OCI-LY3 (cell line): ENCODE measurements at regions not wholly inside any gene's neighbourhood (a gene's known extent, or its start where the extent isn't known, plus 50 kb on each side); places are given as distances from the start of the nearest gene placed in this dataset.

Experiments
- H2AFZ ChIP-seq: fragments of 200-600, 300-600 bp; shearing (Covaris generic); 2 replicates; pipeline ENCODE4 v1.6.0; 2014; ENCODE audit warnings: antibody characterized with exemption, low read depth, low read length
- H3K27ac ChIP-seq: fragments of 200-600, 300-600 bp; sonication (generic); 2 replicates; pipeline ENCODE4 v1.5.1; 2014; ENCODE audit warnings: mild to moderate bottlenecking, low read length, moderate library complexity, mixed read lengths
- H3K27me3 ChIP-seq: fragments of 200-600, 300-600 bp; sonication (generic); 2 replicates; pipeline ENCODE4 v1.6.1; 2014; ENCODE audit warnings: low read depth, low read length, mixed read lengths
- H3K36me3 ChIP-seq: fragments of 200-600, 300-600 bp; sonication (generic); replicated peaks from 2 replicates; pipeline ENCODE3; 2014; ENCODE audit warnings: low read depth, low read length, mixed read lengths
- H3K4me1 ChIP-seq: fragments of 300-600, 200-600 bp; sonication (generic); 2 replicates; pipeline ENCODE4 v1.6.1; 2014; ENCODE audit warnings: low read length, mixed read lengths
- H3K4me2 ChIP-seq: fragments of 200-600, 300-600 bp; sonication (generic); 2 replicates; pipeline ENCODE4 v1.6.1; 2014; ENCODE audit warnings: low read length, mixed read lengths
- H3K4me3 ChIP-seq: fragments of 300-600, 200-600 bp; sonication (generic); 2 replicates; pipeline ENCODE4 v1.5.1; 2014; ENCODE audit warnings: antibody characterized with exemption, mild to moderate bottlenecking, low read length, moderate library complexity
- H3K79me2 ChIP-seq: fragments of 300-600, 200-600 bp; shearing (Covaris generic); 2 replicates; pipeline ENCODE4 v1.6.1; 2014; ENCODE audit warnings: mild to moderate bottlenecking, low read length, mixed read lengths
- H3K9ac ChIP-seq: fragments of 300-600, 200-600 bp; shearing (Covaris generic); 2 replicates; pipeline ENCODE4 v1.6.0; 2014; ENCODE audit warnings: mild to moderate bottlenecking, low read length, moderate library complexity
- H3K9me3 ChIP-seq: fragments of 200-600, 300-600 bp; shearing (Covaris generic); 2 replicates; pipeline ENCODE4 v1.6.1; 2014; ENCODE audit warnings: low read length, mixed read lengths; ENCODE audit not compliant: insufficient read depth
- H4K20me1 ChIP-seq: fragments of 200-600, 300-600 bp; sonication (generic); 2 replicates; pipeline ENCODE4 v1.6.1; 2016; ENCODE audit warnings: low read length, mixed read lengths; ENCODE audit not compliant: insufficient read depth
- EZH2phosphoT487 ChIP-seq: fragments of 200-600 bp; shearing (Covaris generic); IDR thresholded peaks from 2 replicates; pipeline ENCODE4 v1.6.1; 2018; ENCODE audit warnings: antibody characterized with exemption, mixed run types, low read depth
- TF ChIP-seq, protein P1 (sequence below): fragments of 200-600, 300-600 bp; sonication (generic); IDR thresholded peaks from 2 replicates; pipeline ENCODE4 v1.5.1; 2014; ENCODE audit warnings: antibody characterized with exemption, low read length, low read depth

DNA sequence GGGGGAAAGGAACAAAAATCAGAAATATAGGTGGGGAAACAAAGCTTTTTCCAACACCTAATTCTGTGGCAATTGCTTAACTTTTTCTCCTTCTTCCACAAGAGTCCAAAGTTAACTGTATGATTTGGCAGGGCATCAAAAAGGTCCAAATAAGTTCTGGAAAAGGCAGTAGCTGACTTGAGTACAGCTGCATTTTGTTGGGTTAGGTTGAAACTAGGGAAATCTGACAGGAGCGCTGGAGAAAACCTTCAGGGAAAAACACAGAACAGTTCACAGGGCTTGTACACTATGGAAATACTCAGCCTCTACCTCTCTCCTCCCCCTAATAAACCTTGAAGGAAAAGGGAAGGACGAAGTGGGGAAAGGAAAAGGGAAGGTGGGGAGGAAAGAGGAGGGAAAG is 438.6 kb downstream of the ZEB2 start:
- Histone ChIP-seq H2AFZ (no peak overlapping the region), H3K4me1 (peaks cover 13% of the 10 kb centered on the region), H3K27ac (no peak overlapping the region), H3K9me3 (no peaks in the 10 kb centered on the region), H3K36me3 (peaks cover 4% of the 10 kb centered on the region), H3K9ac (no peak overlapping the region), H4K20me1 (no peaks in the 10 kb centered on the region), H3K79me2 (no peaks in the 10 kb centered on the region), H3K4me3 (no peak overlapping the region), H3K4me2 (no peak overlapping the region), H3K27me3 (no peaks in the 10 kb centered on the region)
- TF ChIP-seq EZH2phosphoT487, result no peak
- TF ChIP-seq, protein P1, sequence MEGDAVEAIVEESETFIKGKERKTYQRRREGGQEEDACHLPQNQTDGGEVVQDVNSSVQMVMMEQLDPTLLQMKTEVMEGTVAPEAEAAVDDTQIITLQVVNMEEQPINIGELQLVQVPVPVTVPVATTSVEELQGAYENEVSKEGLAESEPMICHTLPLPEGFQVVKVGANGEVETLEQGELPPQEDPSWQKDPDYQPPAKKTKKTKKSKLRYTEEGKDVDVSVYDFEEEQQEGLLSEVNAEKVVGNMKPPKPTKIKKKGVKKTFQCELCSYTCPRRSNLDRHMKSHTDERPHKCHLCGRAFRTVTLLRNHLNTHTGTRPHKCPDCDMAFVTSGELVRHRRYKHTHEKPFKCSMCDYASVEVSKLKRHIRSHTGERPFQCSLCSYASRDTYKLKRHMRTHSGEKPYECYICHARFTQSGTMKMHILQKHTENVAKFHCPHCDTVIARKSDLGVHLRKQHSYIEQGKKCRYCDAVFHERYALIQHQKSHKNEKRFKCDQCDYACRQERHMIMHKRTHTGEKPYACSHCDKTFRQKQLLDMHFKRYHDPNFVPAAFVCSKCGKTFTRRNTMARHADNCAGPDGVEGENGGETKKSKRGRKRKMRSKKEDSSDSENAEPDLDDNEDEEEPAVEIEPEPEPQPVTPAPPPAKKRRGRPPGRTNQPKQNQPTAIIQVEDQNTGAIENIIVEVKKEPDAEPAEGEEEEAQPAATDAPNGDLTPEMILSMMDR, result no peak

DNA sequence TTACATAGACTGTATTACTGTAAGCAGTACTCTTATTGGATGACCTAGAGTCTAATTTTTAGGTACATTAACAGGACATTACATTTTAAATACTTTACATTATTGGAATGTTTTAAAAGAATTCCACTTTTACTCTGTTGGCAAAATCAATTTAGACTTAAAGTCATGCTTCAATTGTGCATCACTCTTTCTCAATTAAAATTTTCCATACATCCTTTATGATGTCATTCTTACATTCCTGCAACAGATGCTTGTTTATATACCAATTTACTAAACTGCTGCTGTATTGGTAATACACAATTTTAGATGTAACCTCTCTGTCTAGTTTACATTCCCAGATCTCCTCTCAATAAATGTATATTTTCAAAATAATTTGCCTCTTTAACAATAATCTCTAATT is 440.1 kb downstream of the ZEB2 start:
- peaks cover 13% of the 10 kb centered on the region for H3K4me1 ChIP-seq
- no peak overlapping the region for H3K27ac ChIP-seq

DNA sequence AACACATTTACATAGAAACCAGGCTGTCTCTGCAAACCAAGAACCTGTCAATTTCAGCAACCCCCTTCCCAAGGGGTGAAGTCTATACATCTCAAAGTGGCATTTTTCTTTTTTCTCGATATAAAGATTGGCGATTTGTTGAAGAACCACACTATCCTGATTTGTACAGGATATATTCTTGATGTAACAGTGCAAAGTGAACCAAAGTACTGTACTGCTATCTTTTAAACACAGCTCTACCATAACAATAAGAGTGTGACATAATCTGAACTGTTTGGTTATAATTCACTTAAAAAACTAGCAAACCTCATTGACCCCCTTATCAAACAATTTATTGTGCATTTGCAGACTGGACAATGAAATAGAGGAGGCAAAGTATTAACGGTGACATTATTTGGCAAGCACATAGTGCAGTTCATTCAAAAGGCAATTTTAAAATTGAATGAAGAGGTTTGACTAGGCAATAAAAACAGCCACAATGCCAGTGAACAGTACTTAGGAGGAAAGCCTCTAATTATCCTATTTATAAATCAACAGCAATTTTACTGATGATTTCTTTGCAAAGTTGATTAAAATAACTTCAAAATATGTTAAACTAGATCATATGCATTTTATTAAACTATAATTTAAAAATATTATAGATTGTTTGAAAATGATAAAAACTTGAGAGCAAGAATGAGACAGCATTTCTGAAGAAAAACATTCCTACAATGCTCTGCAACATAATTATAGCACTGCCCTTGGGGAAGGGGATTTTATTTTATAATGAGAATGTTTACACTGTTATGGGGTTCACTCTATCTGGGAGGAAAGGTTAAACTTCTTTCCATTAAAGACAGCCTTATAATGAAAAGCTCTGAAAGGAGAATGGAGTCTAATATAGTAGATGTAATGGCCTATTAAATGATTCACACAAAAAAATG is 440.9 kb downstream of the ZEB2 start:
- H3K4me3 ChIP-seq, result no peak overlapping the region
- no peak overlapping the region for H3K9ac ChIP-seq
- peaks cover 13% of the 10 kb centered on the region for H3K4me1 ChIP-seq
- no peak overlapping the region for H3K27ac ChIP-seq
- H3K9me3 ChIP-seq, result no peaks in the 10 kb centered on the region
- H3K79me2 ChIP-seq, result no peaks in the 10 kb centered on the region
- H2AFZ ChIP-seq, result no peak overlapping the region
- peaks cover 4% of the 10 kb centered on the region for H3K36me3 ChIP-seq
- no peak overlapping the region for H3K4me2 ChIP-seq
- no peaks in the 10 kb centered on the region for H4K20me1 ChIP-seq
- H3K27me3 ChIP-seq, result no peaks in the 10 kb centered on the region
- TF ChIP-seq, protein P1, result no peak
- no peak for TF ChIP-seq EZH2phosphoT487

More for the DNA sequence above, 440.1 kb downstream of the ZEB2 start:
- H3K4me2 ChIP-seq, result no peak overlapping the region
- H3K36me3 ChIP-seq, result peaks cover 4% of the 10 kb centered on the region
- no peaks in the 10 kb centered on the region for H3K79me2 ChIP-seq
- H2AFZ ChIP-seq, result no peak overlapping the region
- H4K20me1 ChIP-seq, result no peaks in the 10 kb centered on the region
- no peaks in the 10 kb centered on the region for H3K27me3 ChIP-seq
- no peak for TF ChIP-seq EZH2phosphoT487
- TF ChIP-seq, protein P1, result no peak
- no peaks in the 10 kb centered on the region for H3K9me3 ChIP-seq
- no peak overlapping the region for H3K4me3 ChIP-seq
- no peak overlapping the region for H3K9ac ChIP-seq

DNA sequence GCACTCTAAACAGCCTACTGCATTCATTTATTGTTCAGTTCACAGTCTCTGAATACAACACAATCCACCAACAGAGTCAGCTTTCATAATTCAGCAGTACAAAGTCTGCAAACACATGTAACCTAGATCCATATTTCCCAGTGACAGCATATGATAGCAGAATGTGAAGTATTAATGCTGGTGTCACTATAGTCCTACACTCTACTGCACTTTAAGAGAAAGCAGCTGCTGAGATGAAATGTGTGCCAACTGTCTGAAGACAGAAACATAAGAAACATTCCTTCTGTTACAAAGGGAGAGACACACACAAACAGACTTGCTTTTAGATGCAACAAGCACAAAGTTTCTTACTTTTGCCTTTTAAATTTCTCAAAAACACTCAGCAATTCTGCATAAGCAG is 441.8 kb downstream of the ZEB2 start:
- Histone ChIP-seq H3K27ac (no peak overlapping the region), H3K4me2 (no peak overlapping the region), H3K36me3 (no peaks in the 10 kb centered on the region), H3K27me3 (no peaks in the 10 kb centered on the region), H4K20me1 (no peaks in the 10 kb centered on the region), H3K9ac (no peak overlapping the region), H3K4me3 (no peak overlapping the region), H3K79me2 (no peaks in the 10 kb centered on the region), H3K9me3 (no peaks in the 10 kb centered on the region), H3K4me1 (peaks cover 13% of the 10 kb centered on the region), H2AFZ (no peak overlapping the region)
- no peak for TF ChIP-seq EZH2phosphoT487
- TF ChIP-seq, protein P1, result no peak
